A673 (cell line): ENCODE measurements at regions not wholly inside any gene's neighbourhood (a gene's known extent, or its start where the extent isn't known, plus 50 kb on each side); places are given as distances from the start of the nearest gene placed in this dataset.

ENCODE experiments used
- CTCF ChIP-seq: fragments of 300-800, 200-600 bp; sonication (generic); conservative IDR thresholded peaks from 2 replicates; pipeline ENCODE4 v1.5.1; 2017; ENCODE audit warnings: low read depth, mild to moderate bottlenecking, antibody characterized with exemption, low read length, moderate library complexity, mixed read lengths
- EZH2 ChIP-seq: fragments of 200-600 bp; sonication (generic); IDR thresholded peaks from 2 replicates; pipeline ENCODE4 v1.6.1; 2017; ENCODE audit warnings: borderline replicate concordance, low read depth, mild to moderate bottlenecking, mixed read lengths, antibody characterized with exemption, low read length; ENCODE audit not compliant: poor library complexity, severe bottlenecking

GRCh38 chr4:26030780-26031179, 116.8 kb downstream of the SMIM20 start:
- TF ChIP-seq EZH2, result no peak
- no peak for TF ChIP-seq CTCF
